Adrenal gland (tissue), 5 donors: ENCODE measurements at regions not wholly inside any gene's neighbourhood (a gene's known extent, or its start where the extent isn't known, plus 50 kb on each side); places are given as distances from the start of the nearest gene placed in this dataset.

Experiments used
- CTCF ChIP-seq, 6 experiments: fragments of 450-650 bp in 4 of 6; fragments of 200-600 bp in 2 of 6; sonication (generic) in 1 of 6; IDR thresholded peaks; 1 replicate in 5 of 6; 2 replicates in 1 of 6; pipeline versions ENCODE4 v1.5.1 to v1.8.0; 2016 to 2021; ENCODE audit warnings: antibody characterized with exemption in 6 of 6, mild to moderate bottlenecking in 2 of 6, moderate library complexity in 1 of 6
- POLR2A ChIP-seq, 2 donors: fragments of 450-650 bp; IDR thresholded peaks; one replicate each; pipeline ENCODE4 v1.6.1; 2017; ENCODE audit warnings: antibody characterized with exemption in 2 of 2, mild to moderate bottlenecking in 2 of 2, moderate library complexity in 1 of 2
- donor health status: DM: no; HTN: no; CAD: no.

- TF ChIP-seq POLR2A (IDR thresholded peaks at IDR 0.05) (no peak), CTCF (IDR thresholded peaks at IDR 0.05) (no peak)
Measured at GRCh38 chr12:123038966-123039365, 58.5 kb downstream of the ARL6IP4 start.
